Neuronal stem cell (in vitro differentiated cells): ENCODE measurements at regions not wholly inside any gene's neighbourhood (a gene's known extent, or its start where the extent isn't known, plus 50 kb on each side); places are given as distances from the start of the nearest gene placed in this dataset.

Source experiments
- DNase-seq: peaks from one replicate; pipeline ENCODE4 v3.0.0-alpha.2; 2013; ENCODE audit warnings: low spot score
- H2AFZ ChIP-seq: one replicate; pipeline ENCODE4 v1.6.1; 2013; ENCODE audit warnings: mild to moderate bottlenecking, low read length, inconsistent platforms
- H2AK5ac ChIP-seq: 2 replicates; pipeline ENCODE4 v1.6.1; 2013; ENCODE audit warnings: low read depth, mild to moderate bottlenecking, inconsistent platforms, low read length, moderate library complexity, mixed read lengths
- H2BK120ac ChIP-seq: 2 replicates; pipeline ENCODE4 v1.6.1; 2013; ENCODE audit warnings: low read depth, mild to moderate bottlenecking, inconsistent platforms, low read length, moderate library complexity, mixed read lengths
- H2BK12ac ChIP-seq: one replicate; pipeline ENCODE4 v1.6.1; 2013; ENCODE audit warnings: low read length, inconsistent platforms
- H2BK15ac ChIP-seq: 2 replicates; pipeline ENCODE4 v1.6.1; 2013; ENCODE audit warnings: mild to moderate bottlenecking, low read length, inconsistent platforms, mixed read lengths
- H2BK5ac ChIP-seq: one replicate; pipeline ENCODE4 v1.6.1; 2013; ENCODE audit warnings: inconsistent platforms, mild to moderate bottlenecking, low read length, moderate library complexity
- H3K14ac ChIP-seq: one replicate; pipeline ENCODE4 v1.6.1; 2013; ENCODE audit warnings: low read length, inconsistent platforms
- H3K18ac ChIP-seq: 2 replicates; pipeline ENCODE4 v1.6.1; 2013; ENCODE audit warnings: low read length, inconsistent platforms
- H3K23ac ChIP-seq: 2 replicates; pipeline ENCODE4 v1.6.1; 2013; ENCODE audit warnings: low read depth, mild to moderate bottlenecking, mixed read lengths, low read length, inconsistent platforms; ENCODE audit not compliant: poor library complexity
- H3K27ac ChIP-seq: replicated peaks from 3 replicates; pipeline ENCODE4 v1.5.1; 2013; ENCODE audit warnings: low read length, inconsistent platforms
- H3K27me3 ChIP-seq, 3 experiments: 2 replicates each; pipeline ENCODE4 v1.6.1; 2013; ENCODE audit warnings: low read length in 3 of 3, mild to moderate bottlenecking in 2 of 3, inconsistent platforms in 1 of 3, low read depth in 1 of 3, mixed read lengths in 1 of 3, moderate library complexity in 1 of 3; ENCODE audit not compliant: control insufficient read depth in 3 of 3, insufficient read depth in 3 of 3
- H3K36me3 ChIP-seq, 2 donors: replicated peaks in 1 of 2; 2 replicates each; pipeline ENCODE4 v1.6.1; 2013; ENCODE audit warnings: low read length in 2 of 2; ENCODE audit not compliant: control insufficient read depth in 2 of 2, insufficient read depth in 2 of 2
- H3K4ac ChIP-seq: 2 replicates; pipeline ENCODE4 v1.6.1; 2013; ENCODE audit warnings: inconsistent platforms, mild to moderate bottlenecking, low read length, moderate library complexity
- H3K4me1 ChIP-seq, 2 donors: 1 replicate in 1 of 2; 2 replicates in 1 of 2; pipeline ENCODE4 v1.6.1; 2013; ENCODE audit warnings: low read length in 2 of 2, low read depth in 1 of 2; ENCODE audit not compliant: control insufficient read depth in 2 of 2, insufficient read depth in 1 of 2
- H3K4me2 ChIP-seq: one replicate; pipeline ENCODE4 v1.6.1; 2013; ENCODE audit warnings: mild to moderate bottlenecking, low read length, inconsistent platforms; ENCODE audit not compliant: insufficient read depth, poor library complexity, severe bottlenecking
- H3K4me3 ChIP-seq, 2 donors: 2 replicates each; pipeline ENCODE4 v1.5.1; 2013; ENCODE audit warnings: low read length in 2 of 2, mild to moderate bottlenecking in 2 of 2, inconsistent platforms in 1 of 2, moderate library complexity in 1 of 2
- H3K79me1 ChIP-seq: one replicate; pipeline ENCODE4 v1.6.1; 2013; ENCODE audit warnings: low read depth, mild to moderate bottlenecking, inconsistent platforms, low read length, moderate library complexity
- H3K9ac ChIP-seq: one replicate; pipeline ENCODE4 v1.6.1; 2013; ENCODE audit warnings: mild to moderate bottlenecking, low read depth, low read length, inconsistent platforms; ENCODE audit not compliant: poor library complexity
- H3K9me3 ChIP-seq, 2 donors: replicated peaks in 1 of 2; 2 replicates each; pipeline versions ENCODE3 to v1.6.1; 2013; ENCODE audit warnings: low read length in 2 of 2, mild to moderate bottlenecking in 2 of 2, inconsistent platforms in 1 of 2, low read depth in 1 of 2, mixed read lengths in 1 of 2, moderate library complexity in 1 of 2; ENCODE audit not compliant: control insufficient read depth in 2 of 2, insufficient read depth in 1 of 2
- H4K8ac ChIP-seq: one replicate; pipeline ENCODE4 v1.6.1; 2013; ENCODE audit warnings: low read depth, mild to moderate bottlenecking, inconsistent platforms, low read length, moderate library complexity
- H4K91ac ChIP-seq: one replicate; pipeline ENCODE4 v1.6.1; 2013; ENCODE audit warnings: low read length, low read depth, mild to moderate bottlenecking, inconsistent platforms; ENCODE audit not compliant: poor library complexity
- WGBS, 2 donors: extraction: QIAGEN DNeasy Blood & Tissue Kit; methylation state at CpG; one replicate each; pipeline ENCODE4 v1.1.7; 2013; ENCODE audit warnings: missing lambda C conversion rate in 2 of 2, mixed read lengths in 1 of 2; ENCODE audit not compliant: insufficient read length in 2 of 2, insufficient replicate concordance in 1 of 2; ENCODE audit errors: extremely low coverage in 2 of 2; 5-methylcytosine and 5-hydroxymethylcytosine counted together

GRCh38 chr5:56610093-56610698, 205.2 kb upstream of the MAP3K1 start:
- DNase-seq: no peak
- Histone ChIP-seq H3K9me3 (no peaks in the 10 kb centered on the region), H4K91ac (no peak overlapping the region), H3K4me1 (peaks cover 0 to 13% of the 10 kb centered on the region in 2 donors), H3K27ac (no peak overlapping the region), H3K14ac (no peak overlapping the region), H3K18ac (no peak overlapping the region), H3K79me1 (no peaks in the 10 kb centered on the region), H2BK120ac (no peak overlapping the region), H2BK5ac (no peak overlapping the region), H3K27me3 (no peaks in the 10 kb centered on the region), H3K36me3 (no peaks in the 10 kb centered on the region), H4K8ac (no peak overlapping the region), H2BK12ac (no peak overlapping the region), H2BK15ac (no peak overlapping the region), H2AFZ (no peak overlapping the region), H3K23ac (no peak overlapping the region), H2AK5ac (no peak overlapping the region), H3K4me2 (no peak overlapping the region), H3K4me3 (no peak overlapping the region), H3K4ac (no peak overlapping the region), H3K9ac (no peak overlapping the region)
- no CpG with 5 or more reads among the region's 4 CpGs for WGBS, 2 donors

DNA sequence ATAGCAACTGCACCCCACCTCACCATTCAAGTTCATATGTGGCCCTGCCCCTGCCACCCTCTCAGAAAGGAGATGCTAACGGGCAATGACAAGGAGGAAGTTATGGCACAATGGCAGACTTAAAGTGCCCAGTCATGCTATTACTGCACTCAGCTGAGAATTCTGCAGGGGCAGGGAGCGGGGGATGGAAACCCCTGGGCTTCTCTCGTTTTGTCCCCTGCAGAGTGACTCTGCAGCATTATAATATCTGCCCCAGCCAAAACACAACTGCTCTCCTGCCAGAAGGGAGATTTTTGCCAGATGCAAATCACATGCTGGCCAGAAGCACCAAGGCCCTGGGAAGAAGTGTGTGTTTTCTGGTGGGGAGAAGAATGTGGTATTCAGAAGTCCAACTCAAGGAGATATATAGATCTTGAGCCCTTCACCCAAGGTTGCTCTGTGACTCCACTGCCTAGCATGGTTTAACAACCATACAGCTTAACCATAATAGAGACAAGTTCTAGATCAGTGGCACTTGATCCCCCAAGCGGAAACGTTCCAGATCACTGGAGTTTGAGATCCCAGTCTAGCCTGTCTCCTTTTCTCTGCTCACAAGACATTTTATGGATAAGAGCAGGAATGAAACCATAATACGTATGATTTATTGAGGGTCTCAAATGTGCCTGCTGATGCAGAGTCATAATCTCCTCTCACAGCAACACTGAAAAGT, 207.0 kb upstream of the MAP3K1 start:
- H4K91ac ChIP-seq: no peak overlapping the region
- no peaks in the 10 kb centered on the region for H3K79me1 ChIP-seq
- H2BK12ac ChIP-seq: no peak overlapping the region
- H2BK120ac ChIP-seq: no peak overlapping the region
- H3K27ac ChIP-seq: no peak overlapping the region
- no peak overlapping the region for H3K14ac ChIP-seq
- no peak overlapping the region for H3K4me2 ChIP-seq
- peak overlapping the region; percentile 36 for H3K18ac ChIP-seq
- H3K9ac ChIP-seq: no peak overlapping the region
- no peak overlapping the region for H2BK5ac ChIP-seq
- no peak overlapping the region for H3K4ac ChIP-seq
- no peak overlapping the region for H3K23ac ChIP-seq
- H3K4me3 ChIP-seq: no peak overlapping the region
- no peak overlapping the region for H2AK5ac ChIP-seq
- H3K4me1 ChIP-seq: peaks cover 0 to 9% of the 10 kb centered on the region in 2 donors
- H3K27me3 ChIP-seq: no peaks in the 10 kb centered on the region
- H4K8ac ChIP-seq: no peak overlapping the region
- no CpG with 5 or more reads among the region's 6 CpGs for WGBS, 2 donors
- no peaks in the 10 kb centered on the region for H3K36me3 ChIP-seq
- no peaks in the 10 kb centered on the region for H3K9me3 ChIP-seq
- no peak for DNase-seq
- H2BK15ac ChIP-seq: no peak overlapping the region
- no peak overlapping the region for H2AFZ ChIP-seq

GRCh38 chr5:56607551-56607950, 207.8 kb upstream of the MAP3K1 start:
- Histone ChIP-seq H3K18ac (no peak overlapping the region), H3K9me3 (no peaks in the 10 kb centered on the region), H3K9ac (no peak overlapping the region), H3K4ac (no peak overlapping the region), H3K27me3 (no peaks in the 10 kb centered on the region), H4K8ac (no peak overlapping the region), H2BK120ac (no peak overlapping the region), H3K36me3 (no peaks in the 10 kb centered on the region), H3K4me3 (no peak overlapping the region), H2BK15ac (no peak overlapping the region), H2AK5ac (no peak overlapping the region), H4K91ac (no peak overlapping the region), H3K27ac (no peak overlapping the region), H2AFZ (no peak overlapping the region), H3K14ac (no peak overlapping the region), H2BK5ac (no peak overlapping the region), H2BK12ac (no peak overlapping the region), H3K79me1 (no peaks in the 10 kb centered on the region), H3K4me2 (no peak overlapping the region), H3K23ac (no peak overlapping the region), H3K4me1 (peaks cover 0 to 9% of the 10 kb centered on the region in 2 donors)
- no peak for DNase-seq
- WGBS, 2 donors: no CpG with 5 or more reads among the region's 4 CpGs

DNA sequence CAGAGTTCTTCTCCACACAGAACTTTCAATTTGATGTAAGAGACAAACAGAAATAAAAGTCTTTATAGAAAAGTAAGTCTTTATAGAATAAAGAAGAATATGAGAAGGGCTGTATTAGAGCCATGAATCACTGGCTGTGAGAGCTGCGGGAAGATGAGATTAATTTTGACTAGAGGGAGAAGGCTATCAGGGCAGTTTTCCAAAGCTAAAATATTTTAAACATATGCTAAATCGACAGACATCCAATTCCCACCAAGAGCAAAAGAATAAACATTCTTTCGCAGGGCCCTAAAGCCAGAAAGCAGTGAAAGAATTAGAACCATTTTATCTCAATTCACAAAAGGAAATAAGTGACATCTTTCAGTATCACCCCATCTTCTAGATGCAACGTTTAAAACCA, 208.3 kb upstream of the MAP3K1 start:
- WGBS, 2 donors: no CpG with 5 or more reads among the region's 4 CpGs
- Histone ChIP-seq H2BK120ac (no peak overlapping the region), H3K18ac (no peak overlapping the region), H2BK15ac (no peak overlapping the region), H3K4me3 (no peak overlapping the region), H3K27ac (no peak overlapping the region), H2BK5ac (no peak overlapping the region), H2BK12ac (no peak overlapping the region), H2AK5ac (no peak overlapping the region), H3K9me3 (no peaks in the 10 kb centered on the region), H2AFZ (no peak overlapping the region), H3K4me1 (peaks cover 0 to 10% of the 10 kb centered on the region in 2 donors), H3K14ac (no peak overlapping the region), H4K91ac (no peak overlapping the region), H3K9ac (no peak overlapping the region), H3K36me3 (no peaks in the 10 kb centered on the region), H3K4me2 (no peak overlapping the region), H3K23ac (no peak overlapping the region), H4K8ac (no peak overlapping the region), H3K4ac (no peak overlapping the region), H3K79me1 (no peaks in the 10 kb centered on the region), H3K27me3 (no peaks in the 10 kb centered on the region)
- DNase-seq: no peak
